Activated CD4-positive, alpha-beta T cell treated with anti-CD3 and anti-CD28 coated beads, Interleukin-2, amount 50 U/mL, for 24 hours (primary cell): ENCODE measurements at regions not wholly inside any gene's neighbourhood (a gene's known extent, or its start where the extent isn't known, plus 50 kb on each side); places are given as distances from the start of the nearest gene placed in this dataset.

Experiments used
- DNase-seq, 2 donors: peaks; one replicate each; pipeline ENCODE4 v3.0.0-alpha.2; 2020; ENCODE audit warnings: low read depth in 1 of 2, low spot score in 1 of 2

- DNase-seq: no peak
These were observed 110.7 kb upstream of the SPRY4 start for GRCh38 chr5:142435410-142436115.

GRCh38 chr5:142434322-142434612 is 109.4 kb upstream of the SPRY4 start:
- DNase-seq: no peak

- DNase-seq: no peak
These were observed 108.9 kb upstream of the SPRY4 start for GRCh38 chr5:142433526-142434321.

DNA sequence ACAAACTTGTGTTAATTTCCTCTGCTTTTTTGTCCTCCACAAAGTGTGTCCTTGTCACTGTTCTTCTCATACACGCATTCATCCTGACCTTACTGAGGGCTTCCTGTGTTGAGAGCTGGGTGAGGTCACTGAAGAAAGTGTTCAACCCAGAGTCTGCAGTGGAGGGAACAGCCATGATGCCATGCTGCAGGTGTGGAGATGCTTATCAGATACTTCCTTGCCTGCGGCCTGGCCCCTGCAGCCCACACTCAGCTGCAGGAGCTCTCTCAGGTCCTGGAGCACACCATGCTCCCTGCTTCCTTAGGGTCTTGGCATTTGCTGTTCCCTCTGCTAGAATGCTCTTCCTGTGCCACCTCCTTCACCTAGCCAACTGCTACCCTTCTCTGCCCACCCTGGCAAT is 108.1 kb upstream of the SPRY4 start:
- DNase-seq: peak in 1 of 2 donors; percentile 35

GRCh38 chr5:142432369-142432863 is 107.6 kb upstream of the SPRY4 start:
- DNase-seq: no peak

DNA sequence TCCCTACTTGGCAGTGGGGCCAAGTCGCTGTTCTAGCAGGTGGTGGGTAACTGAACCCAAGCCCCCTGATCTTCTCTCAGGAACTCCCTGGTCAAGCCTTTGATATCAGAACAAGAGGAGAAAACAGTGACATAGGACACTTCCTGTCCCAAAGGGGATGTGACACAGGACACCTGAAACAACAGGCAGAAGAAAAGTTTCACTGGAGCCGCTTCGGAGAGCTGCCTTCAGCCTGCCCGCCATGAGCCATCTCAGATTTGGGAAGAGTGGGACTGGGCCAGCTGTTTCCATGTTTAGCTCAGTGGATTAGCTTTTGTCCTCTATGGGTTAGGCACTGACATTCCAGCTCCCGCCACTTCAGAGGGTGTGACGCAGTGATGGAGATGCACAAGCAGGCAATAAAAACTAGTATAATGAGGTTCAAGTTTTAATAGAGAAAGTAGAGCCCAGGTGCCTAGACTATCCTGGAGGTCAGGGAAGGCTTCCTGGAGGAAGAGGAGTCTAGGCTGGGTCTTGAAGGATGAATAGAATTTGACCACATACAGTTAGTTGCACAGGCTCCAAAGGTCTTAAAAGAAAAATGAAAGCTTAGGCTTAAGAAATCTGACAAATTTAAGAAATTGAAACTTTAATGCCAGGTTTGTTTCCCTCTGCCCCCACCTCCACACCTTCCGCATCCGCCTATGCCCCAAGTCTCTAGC is 104.1 kb upstream of the SPRY4 start:
- DNase-seq: no peak

GRCh38 chr5:142428036-142428772 is 103.4 kb upstream of the SPRY4 start:
- DNase-seq: no peak

DNA sequence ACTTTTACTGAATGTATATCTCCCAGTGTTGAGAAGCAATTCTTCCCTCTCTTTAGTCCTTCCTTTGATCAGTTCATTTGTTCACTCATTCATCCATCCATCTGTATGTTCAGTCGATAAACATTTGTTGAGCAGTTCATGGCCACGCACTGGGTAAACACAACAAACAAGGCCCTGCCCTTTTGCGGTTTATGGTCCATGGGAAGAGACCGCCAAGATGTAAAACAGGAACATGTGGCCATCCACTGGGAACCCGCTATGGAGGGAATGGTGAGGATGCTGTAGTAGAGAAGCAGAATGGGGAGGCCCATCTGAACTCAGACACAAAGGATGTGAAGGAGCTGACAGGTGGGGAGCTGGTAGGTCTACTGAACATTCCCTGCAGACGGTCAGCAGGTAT is 102.7 kb upstream of the SPRY4 start:
- DNase-seq: no peak

DNA sequence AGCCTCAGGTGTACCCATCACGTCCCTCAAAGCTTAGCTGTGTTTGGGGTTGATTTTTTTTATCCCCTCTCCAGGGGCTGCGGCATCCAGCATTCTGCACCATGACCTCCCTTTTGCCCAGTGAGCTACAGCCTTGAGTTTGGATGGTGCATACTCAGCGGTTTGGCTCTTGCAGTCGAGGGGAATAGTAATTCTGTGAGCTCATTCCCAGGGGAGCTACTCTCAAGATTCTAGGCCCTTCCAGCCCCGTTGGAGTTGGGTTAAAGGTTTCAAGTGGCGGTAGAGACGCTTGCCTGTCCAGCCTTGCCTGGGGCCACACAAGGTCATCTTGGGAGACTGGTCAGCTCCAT is 102.2 kb upstream of the SPRY4 start:
- no peak for DNase-seq

GRCh38 chr5:142426129-142427014 is 101.6 kb upstream of the SPRY4 start:
- DNase-seq: no peak

GRCh38 chr5:142425286-142426065 is 100.7 kb upstream of the SPRY4 start:
- no peak for DNase-seq

- no peak for DNase-seq
These were observed 97.6 kb upstream of the SPRY4 start for GRCh38 chr5:142422429-142422828.

GRCh38 chr5:142421621-142422397 is 97.0 kb upstream of the SPRY4 start:
- DNase-seq: no peak

DNA sequence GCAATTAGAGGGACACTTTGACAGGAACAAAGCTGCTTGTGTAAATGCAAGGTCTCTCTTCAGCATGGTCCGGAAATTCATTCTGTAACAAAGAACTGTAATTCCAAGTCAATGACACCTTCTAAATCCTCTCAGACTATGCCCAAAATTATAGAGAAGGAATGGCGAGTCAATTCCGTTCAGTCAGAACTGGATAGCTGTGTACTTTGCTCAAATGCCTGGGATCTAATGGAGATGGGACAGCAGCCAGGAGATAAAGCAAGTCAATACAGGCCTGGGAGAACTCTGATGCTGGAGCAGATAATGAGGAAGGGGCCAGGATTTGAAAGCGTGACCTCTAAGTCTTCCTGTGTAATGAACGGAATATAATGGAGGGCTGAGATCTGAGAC is 96.4 kb upstream of the SPRY4 start:
- DNase-seq: no peak

- no peak for DNase-seq
These were observed 95.9 kb upstream of the SPRY4 start for GRCh38 chr5:142420561-142421227.

- DNase-seq: no peak
These were observed 87.8 kb upstream of the SPRY4 start for GRCh38 chr5:142412581-142412980.

GRCh38 chr5:142411656-142412425 is 87.0 kb upstream of the SPRY4 start:
- no peak for DNase-seq

DNA sequence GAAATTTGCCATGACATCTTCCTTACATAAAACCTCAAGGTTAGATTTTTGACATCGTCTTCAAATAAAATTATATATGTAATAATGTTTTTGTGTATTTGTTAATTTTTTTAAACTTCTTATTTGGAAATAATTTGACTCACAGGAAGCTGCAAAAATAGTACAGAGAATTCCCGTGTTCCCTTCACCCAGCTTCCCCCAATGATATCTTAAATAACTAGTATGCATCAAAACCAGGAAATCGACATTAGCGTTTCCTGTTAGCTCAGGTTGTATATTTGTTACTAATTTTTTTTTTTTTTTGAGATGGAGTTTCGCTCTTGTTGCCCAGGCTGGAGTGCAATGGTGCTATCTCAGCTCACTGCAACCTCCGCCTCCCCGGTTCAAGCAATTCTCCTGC is 86.3 kb upstream of the SPRY4 start:
- no peak for DNase-seq
